Testis (tissue), 2 donors: ENCODE measurements at regions not wholly inside any gene's neighbourhood (a gene's known extent, or its start where the extent isn't known, plus 50 kb on each side); places are given as distances from the start of the nearest gene placed in this dataset.

Experiments
- POLR2A ChIP-seq: fragments of 450-650 bp; IDR thresholded peaks from one replicate; pipeline ENCODE4 v1.6.1; 2017; ENCODE audit warnings: antibody characterized with exemption, mild to moderate bottlenecking, moderate library complexity
- TF ChIP-seq, protein P1 (sequence below), 3 experiments: fragments of 450-650 bp in 2 of 3; fragments of 200-600 bp in 1 of 3; sonication (generic) in 1 of 3; IDR thresholded peaks; one replicate each; pipeline ENCODE4 v1.5.1; 2016 to 2019; ENCODE audit warnings: antibody characterized with exemption in 3 of 3, mild to moderate bottlenecking in 2 of 3, moderate library complexity in 1 of 3

DNA sequence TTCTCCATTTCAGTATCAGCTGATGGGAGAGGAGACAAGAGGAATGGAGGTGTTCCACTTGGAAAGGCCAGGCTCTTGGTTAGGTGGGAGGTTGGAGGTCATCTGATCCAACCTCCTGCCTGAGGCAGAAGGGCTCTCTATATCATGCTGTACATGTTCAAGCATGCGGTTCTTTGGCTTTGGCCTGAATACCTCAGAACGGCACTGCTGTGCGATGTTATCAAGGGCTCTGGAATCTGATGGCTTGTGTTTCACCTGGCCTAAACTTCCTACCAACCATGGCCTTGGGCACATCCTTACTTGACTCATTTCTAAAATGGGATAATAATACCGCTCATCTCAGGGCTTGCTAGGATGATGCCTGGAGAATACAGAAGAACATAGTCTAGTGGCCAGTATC is 90.1 kb upstream of the FAM169A start:
- TF ChIP-seq, protein P1, sequence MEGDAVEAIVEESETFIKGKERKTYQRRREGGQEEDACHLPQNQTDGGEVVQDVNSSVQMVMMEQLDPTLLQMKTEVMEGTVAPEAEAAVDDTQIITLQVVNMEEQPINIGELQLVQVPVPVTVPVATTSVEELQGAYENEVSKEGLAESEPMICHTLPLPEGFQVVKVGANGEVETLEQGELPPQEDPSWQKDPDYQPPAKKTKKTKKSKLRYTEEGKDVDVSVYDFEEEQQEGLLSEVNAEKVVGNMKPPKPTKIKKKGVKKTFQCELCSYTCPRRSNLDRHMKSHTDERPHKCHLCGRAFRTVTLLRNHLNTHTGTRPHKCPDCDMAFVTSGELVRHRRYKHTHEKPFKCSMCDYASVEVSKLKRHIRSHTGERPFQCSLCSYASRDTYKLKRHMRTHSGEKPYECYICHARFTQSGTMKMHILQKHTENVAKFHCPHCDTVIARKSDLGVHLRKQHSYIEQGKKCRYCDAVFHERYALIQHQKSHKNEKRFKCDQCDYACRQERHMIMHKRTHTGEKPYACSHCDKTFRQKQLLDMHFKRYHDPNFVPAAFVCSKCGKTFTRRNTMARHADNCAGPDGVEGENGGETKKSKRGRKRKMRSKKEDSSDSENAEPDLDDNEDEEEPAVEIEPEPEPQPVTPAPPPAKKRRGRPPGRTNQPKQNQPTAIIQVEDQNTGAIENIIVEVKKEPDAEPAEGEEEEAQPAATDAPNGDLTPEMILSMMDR (IDR thresholded peaks at IDR 0.05), result no peak
- no peak for TF ChIP-seq POLR2A
